ENCODE measurements at regions not wholly inside any gene's neighbourhood (a gene's known extent, or its start where the extent isn't known, plus 50 kb on each side); places are given as distances from the start of the nearest gene placed in this dataset.

GRCh38 chr3:13189639-13190377, 116.6 kb upstream of the IQSEC1 start:
- H3K4me1 ChIP-seq: peaks cover 3% of the 10 kb centered on the region
- H3K4me3 ChIP-seq: no peak overlapping the region
- H3K27ac ChIP-seq: no peak overlapping the region
- H3K27me3 ChIP-seq: no peaks in the 10 kb centered on the region
- no peaks in the 10 kb centered on the region for H3K36me3 ChIP-seq (ENCODE audit: low read depth, missing control alignments)
- no peak for DNase-seq
- intact Hi-C loops (cut with DNase I; ENCODE audit: low total_unique reads): no loop called here
- no peak for TF ChIP-seq POLR2A (IDR thresholded peaks at IDR 0.05)
- TF ChIP-seq, protein P1, sequence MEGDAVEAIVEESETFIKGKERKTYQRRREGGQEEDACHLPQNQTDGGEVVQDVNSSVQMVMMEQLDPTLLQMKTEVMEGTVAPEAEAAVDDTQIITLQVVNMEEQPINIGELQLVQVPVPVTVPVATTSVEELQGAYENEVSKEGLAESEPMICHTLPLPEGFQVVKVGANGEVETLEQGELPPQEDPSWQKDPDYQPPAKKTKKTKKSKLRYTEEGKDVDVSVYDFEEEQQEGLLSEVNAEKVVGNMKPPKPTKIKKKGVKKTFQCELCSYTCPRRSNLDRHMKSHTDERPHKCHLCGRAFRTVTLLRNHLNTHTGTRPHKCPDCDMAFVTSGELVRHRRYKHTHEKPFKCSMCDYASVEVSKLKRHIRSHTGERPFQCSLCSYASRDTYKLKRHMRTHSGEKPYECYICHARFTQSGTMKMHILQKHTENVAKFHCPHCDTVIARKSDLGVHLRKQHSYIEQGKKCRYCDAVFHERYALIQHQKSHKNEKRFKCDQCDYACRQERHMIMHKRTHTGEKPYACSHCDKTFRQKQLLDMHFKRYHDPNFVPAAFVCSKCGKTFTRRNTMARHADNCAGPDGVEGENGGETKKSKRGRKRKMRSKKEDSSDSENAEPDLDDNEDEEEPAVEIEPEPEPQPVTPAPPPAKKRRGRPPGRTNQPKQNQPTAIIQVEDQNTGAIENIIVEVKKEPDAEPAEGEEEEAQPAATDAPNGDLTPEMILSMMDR (IDR thresholded peaks at IDR 0.05): no peak
- 70 to 91% methylated on average over 5 to 11 of the region's 11 CpGs for WGBS, 2 donors
- no peaks in the 10 kb centered on the region for H3K9me3 ChIP-seq

DNA sequence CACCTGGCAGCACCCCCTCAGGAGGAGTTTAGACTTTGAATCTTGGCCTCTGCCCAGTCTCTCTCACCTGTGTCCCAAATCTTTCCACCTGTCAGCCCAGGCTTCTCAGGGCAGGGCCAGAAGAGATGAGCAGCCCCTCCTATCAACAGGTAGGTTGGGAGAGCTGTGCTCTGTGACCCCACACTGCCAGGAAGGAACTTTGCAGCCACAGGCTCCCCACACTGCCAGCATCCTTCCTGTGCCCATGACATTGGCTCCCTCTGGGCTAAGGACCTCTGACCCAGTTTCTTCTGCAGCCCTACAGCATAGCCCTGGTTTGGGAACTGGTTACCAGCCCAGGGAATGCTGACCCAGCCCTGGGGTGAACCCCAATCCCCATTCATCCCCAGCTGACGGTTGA, 115.7 kb upstream of the IQSEC1 start:
- Histone ChIP-seq H3K27me3 (no peaks in the 10 kb centered on the region), H3K4me1 (peaks cover 3% of the 10 kb centered on the region), H3K36me3 (ENCODE audit: low read depth, missing control alignments) (no peaks in the 10 kb centered on the region), H3K9me3 (no peaks in the 10 kb centered on the region), H3K27ac (no peak overlapping the region), H3K4me3 (no peak overlapping the region)
- 67 to 94% methylated on average over 1 of the region's 1 CpG for WGBS, 2 donors
- intact Hi-C loops (cut with DNase I; ENCODE audit: low total_unique reads): no loop called here
- no peak for TF ChIP-seq POLR2A (IDR thresholded peaks at IDR 0.05)
- TF ChIP-seq, protein P1 (IDR thresholded peaks at IDR 0.05): no peak
- DNase-seq: no peak

- Histone ChIP-seq H3K9me3 (no peaks in the 10 kb centered on the region), H3K4me3 (no peak overlapping the region), H3K4me1 (peaks cover 3% of the 10 kb centered on the region), H3K36me3 (ENCODE audit: low read depth, missing control alignments) (no peaks in the 10 kb centered on the region), H3K27ac (no peak overlapping the region), H3K27me3 (no peaks in the 10 kb centered on the region)
- TF ChIP-seq POLR2A (IDR thresholded peaks at IDR 0.05): no peak
- TF ChIP-seq, protein P1 (IDR thresholded peaks at IDR 0.05): no peak
- DNase-seq: no peak
- intact Hi-C loops (cut with DNase I; ENCODE audit: low total_unique reads): no loop called here
- WGBS, 2 donors: 94 to 95% methylated on average over 4 of the region's 4 CpGs
Measured at GRCh38 chr3:13188181-13188779, 115.1 kb upstream of the IQSEC1 start.

GRCh38 chr3:13187593-13187992, 114.4 kb upstream of the IQSEC1 start:
- 97 to 100% methylated on average over 2 of the region's 2 CpGs for WGBS, 2 donors
- Histone ChIP-seq H3K27me3 (no peaks in the 10 kb centered on the region), H3K27ac (no peak overlapping the region), H3K4me3 (no peak overlapping the region), H3K9me3 (no peaks in the 10 kb centered on the region), H3K36me3 (ENCODE audit: low read depth, missing control alignments) (no peaks in the 10 kb centered on the region), H3K4me1 (peaks cover 3% of the 10 kb centered on the region)
- TF ChIP-seq, protein P1 (IDR thresholded peaks at IDR 0.05): no peak
- no peak for TF ChIP-seq POLR2A (IDR thresholded peaks at IDR 0.05)
- DNase-seq: no peak
- intact Hi-C loops (cut with DNase I; ENCODE audit: low total_unique reads): no loop called here

DNA sequence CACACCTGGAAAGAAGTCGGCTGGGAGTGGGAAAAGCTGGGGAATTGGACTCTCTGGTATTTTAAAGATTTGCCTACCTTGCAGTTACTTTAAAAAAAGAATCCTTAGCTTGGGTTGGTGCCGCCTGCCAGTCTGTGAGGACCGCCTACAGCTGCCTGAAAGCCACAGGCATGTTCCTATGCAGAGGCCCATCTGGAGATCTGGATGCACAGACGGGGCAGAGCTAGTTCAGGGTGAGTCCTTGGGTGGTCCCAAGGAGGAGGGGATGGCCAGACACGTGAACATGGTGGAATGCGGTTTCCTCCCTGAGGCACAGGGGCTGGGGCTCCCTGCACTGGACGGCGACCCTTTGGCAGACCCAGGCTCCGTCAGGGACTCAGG, 113.2 kb upstream of the IQSEC1 start:
- DNase-seq: no peak
- H3K4me1 ChIP-seq: peaks cover 3% of the 10 kb centered on the region
- 66 to 78% methylated on average over 6 to 9 of the region's 9 CpGs for WGBS, 2 donors
- no peak for TF ChIP-seq POLR2A (IDR thresholded peaks at IDR 0.05)
- TF ChIP-seq, protein P1 (IDR thresholded peaks at IDR 0.05): no peak
- H3K9me3 ChIP-seq: no peaks in the 10 kb centered on the region
- intact Hi-C loops (cut with DNase I; ENCODE audit: low total_unique reads): no loop called here
- H3K4me3 ChIP-seq: no peak overlapping the region
- no peaks in the 10 kb centered on the region for H3K27me3 ChIP-seq
- H3K27ac ChIP-seq: no peak overlapping the region
- no peaks in the 10 kb centered on the region for H3K36me3 ChIP-seq (ENCODE audit: low read depth, missing control alignments)

Measured in testis (tissue), 2 donors.